Trophoblast cell (in vitro differentiated cells and primary cell): ENCODE measurements at regions not wholly inside any gene's neighbourhood (a gene's known extent, or its start where the extent isn't known, plus 50 kb on each side); places are given as distances from the start of the nearest gene placed in this dataset.
A peak's percentile ranks its signal among the peaks of the same experiment; 100 is the strongest.

Experiments used
- DNase-seq, 2 donors: peaks; one replicate each; pipeline ENCODE4 v3.0.0-alpha.2; 2016
- H2AFZ ChIP-seq: 2 replicates; pipeline ENCODE4 v1.6.1; 2013; ENCODE audit warnings: low read length, moderate library complexity, mild to moderate bottlenecking; ENCODE audit not compliant: insufficient read depth, poor library complexity
- H2AK5ac ChIP-seq: 2 replicates; pipeline ENCODE4 v1.6.1; 2013; ENCODE audit warnings: mild to moderate bottlenecking, low read length
- H2BK120ac ChIP-seq: 2 replicates; pipeline ENCODE4 v1.6.1; 2013; ENCODE audit warnings: low read length, mild to moderate bottlenecking, moderate library complexity; ENCODE audit not compliant: insufficient read depth, poor library complexity
- H2BK12ac ChIP-seq: 2 replicates; pipeline ENCODE4 v1.6.1; 2013; ENCODE audit warnings: mild to moderate bottlenecking, low read length, moderate library complexity
- H2BK5ac ChIP-seq: 2 replicates; pipeline ENCODE4 v1.6.1; 2013; ENCODE audit warnings: low read length, low read depth, moderate library complexity, mild to moderate bottlenecking; ENCODE audit not compliant: poor library complexity
- H3K14ac ChIP-seq: 2 replicates; pipeline ENCODE4 v1.6.1; 2013; ENCODE audit warnings: mild to moderate bottlenecking, low read length
- H3K18ac ChIP-seq: 2 replicates; pipeline ENCODE4 v1.6.1; 2013; ENCODE audit warnings: mild to moderate bottlenecking, low read length
- H3K23ac ChIP-seq: 2 replicates; pipeline ENCODE4 v1.6.1; 2013; ENCODE audit warnings: low read length
- H3K27ac ChIP-seq: 2 replicates; pipeline ENCODE4 v1.5.1; 2013; ENCODE audit warnings: low read depth, mild to moderate bottlenecking, inconsistent platforms, low read length, moderate library complexity
- H3K27me3 ChIP-seq: 2 replicates; pipeline ENCODE4 v1.6.1; 2013; ENCODE audit warnings: inconsistent platforms, mild to moderate bottlenecking, low read length, moderate library complexity; ENCODE audit not compliant: insufficient read depth
- H3K36me3 ChIP-seq, 2 experiments: 1 replicate in 1 of 2; 2 replicates in 1 of 2; pipeline ENCODE4 v1.6.1; 2013; ENCODE audit warnings: low read length in 2 of 2, mild to moderate bottlenecking in 2 of 2, moderate library complexity in 1 of 2; ENCODE audit not compliant: insufficient read depth in 2 of 2, control insufficient read depth in 1 of 2
- H3K4ac ChIP-seq: 2 replicates; pipeline ENCODE4 v1.6.1; 2013; ENCODE audit warnings: low read depth, mild to moderate bottlenecking, low read length, moderate library complexity
- H3K4me1 ChIP-seq, 2 experiments: 1 replicate in 1 of 2; 2 replicates in 1 of 2; pipeline ENCODE4 v1.6.1; 2013; ENCODE audit warnings: low read length in 2 of 2, mild to moderate bottlenecking in 2 of 2, moderate library complexity in 1 of 2; ENCODE audit not compliant: insufficient read depth in 2 of 2, control insufficient read depth in 1 of 2
- H3K4me2 ChIP-seq: 2 replicates; pipeline ENCODE4 v1.6.1; 2013; ENCODE audit warnings: inconsistent platforms, mild to moderate bottlenecking, low read length, moderate library complexity
- H3K4me3 ChIP-seq: 2 replicates; pipeline ENCODE4 v1.5.1; 2013; ENCODE audit warnings: mild to moderate bottlenecking, low read depth, low read length, inconsistent platforms
- H3K79me1 ChIP-seq: one replicate; pipeline ENCODE4 v1.6.1; 2013; ENCODE audit warnings: low read length
- H3K79me2 ChIP-seq: 2 replicates; pipeline ENCODE4 v1.6.1; 2013; ENCODE audit warnings: low read length, mild to moderate bottlenecking; ENCODE audit not compliant: control insufficient read depth, insufficient read depth, poor library complexity
- H3K9ac ChIP-seq: 2 replicates; pipeline ENCODE4 v1.6.1; 2013; ENCODE audit warnings: mild to moderate bottlenecking, low read length
- H3K9me3 ChIP-seq: 2 replicates; pipeline ENCODE4 v1.6.1; 2013; ENCODE audit warnings: low read depth, mild to moderate bottlenecking, control low read depth, inconsistent platforms, low read length; ENCODE audit not compliant: insufficient read depth
- H4K12ac ChIP-seq: 2 replicates; pipeline ENCODE4 v1.6.1; 2013; ENCODE audit warnings: low read depth, mild to moderate bottlenecking, low read length, moderate library complexity
- H4K8ac ChIP-seq: 2 replicates; pipeline ENCODE4 v1.6.1; 2013; ENCODE audit warnings: low read depth, mild to moderate bottlenecking, low read length, moderate library complexity
- H4K91ac ChIP-seq: one replicate; pipeline ENCODE4 v1.6.1; 2013; ENCODE audit warnings: low read depth, mild to moderate bottlenecking, low read length, moderate library complexity
- WGBS: extraction: QIAGEN DNeasy Blood & Tissue Kit; methylation state at CpG from one replicate; pipeline ENCODE4 v1.1.7; 2013; ENCODE audit warnings: missing lambda C conversion rate; ENCODE audit not compliant: insufficient read length, insufficient coverage; ENCODE audit errors: extremely low coverage; 5-methylcytosine and 5-hydroxymethylcytosine counted together

GRCh38 chr2:12948961-12949353, 232.2 kb downstream of the TRIB2 start:
- no CpG with 5 or more reads among the region's 2 CpGs for WGBS
- Histone ChIP-seq H4K12ac (no peak overlapping the region), H3K23ac (peak overlapping the region; percentile 29), H3K36me3 (no peaks in the 10 kb centered on the region), H4K8ac (no peak overlapping the region), H3K79me1 (peaks cover 2% of the 10 kb centered on the region), H3K9me3 (no peaks in the 10 kb centered on the region), H3K4me3 (no peak overlapping the region), H3K18ac (no peak overlapping the region), H2BK120ac (no peak overlapping the region), H2AK5ac (no peak overlapping the region), H3K9ac (no peak overlapping the region), H3K27ac (no peak overlapping the region), H4K91ac (no peak overlapping the region), H3K4ac (no peak overlapping the region), H2BK12ac (no peak overlapping the region), H3K14ac (no peak overlapping the region), H3K79me2 (no peaks in the 10 kb centered on the region), H2AFZ (no peak overlapping the region), H3K4me2 (no peak overlapping the region), H2BK5ac (no peak overlapping the region), H3K4me1 (peaks cover 2 to 5% of the 10 kb centered on the region in 2 experiments), H3K27me3 (no peaks in the 10 kb centered on the region)
- no peak for DNase-seq

GRCh38 chr2:12949406-12949805, 232.7 kb downstream of the TRIB2 start:
- DNase-seq: no peak
- Histone ChIP-seq H4K8ac (no peak overlapping the region), H3K18ac (no peak overlapping the region), H2BK120ac (no peak overlapping the region), H3K23ac (no peak overlapping the region), H2BK12ac (no peak overlapping the region), H3K9me3 (no peaks in the 10 kb centered on the region), H2AK5ac (no peak overlapping the region), H3K27me3 (no peaks in the 10 kb centered on the region), H3K79me1 (peaks cover 2% of the 10 kb centered on the region), H3K4me1 (peaks cover 2 to 5% of the 10 kb centered on the region in 2 experiments), H2AFZ (no peak overlapping the region), H3K4me3 (no peak overlapping the region), H3K4me2 (no peak overlapping the region), H3K36me3 (no peaks in the 10 kb centered on the region), H3K4ac (no peak overlapping the region), H4K12ac (no peak overlapping the region), H3K9ac (no peak overlapping the region), H4K91ac (no peak overlapping the region), H2BK5ac (no peak overlapping the region), H3K27ac (no peak overlapping the region), H3K79me2 (no peaks in the 10 kb centered on the region), H3K14ac (no peak overlapping the region)
- no CpG with 5 or more reads among the region's 1 CpG for WGBS

- Histone ChIP-seq H4K8ac (no peak overlapping the region), H3K79me2 (no peaks in the 10 kb centered on the region), H4K91ac (no peak overlapping the region), H3K9ac (no peak overlapping the region), H3K18ac (no peak overlapping the region), H3K4me3 (no peak overlapping the region), H2AK5ac (no peak overlapping the region), H3K4me2 (no peak overlapping the region), H3K79me1 (peaks cover 2% of the 10 kb centered on the region), H3K27ac (no peak overlapping the region), H3K4me1 (peaks cover 2 to 5% of the 10 kb centered on the region in 2 experiments), H3K27me3 (no peaks in the 10 kb centered on the region), H2BK5ac (no peak overlapping the region), H3K9me3 (no peaks in the 10 kb centered on the region), H3K36me3 (no peaks in the 10 kb centered on the region), H3K23ac (no peak overlapping the region), H2AFZ (no peak overlapping the region), H3K4ac (no peak overlapping the region), H2BK120ac (no peak overlapping the region), H4K12ac (no peak overlapping the region), H3K14ac (no peak overlapping the region), H2BK12ac (no peak overlapping the region)
- WGBS: no CpG with 5 or more reads among the region's 3 CpGs
- no peak for DNase-seq
These were observed 233.4 kb downstream of the TRIB2 start for GRCh38 chr2:12950174-12950573.

GRCh38 chr2:12950957-12951656, 234.4 kb downstream of the TRIB2 start:
- Histone ChIP-seq H3K23ac (no peak overlapping the region), H2BK5ac (no peak overlapping the region), H3K79me1 (peaks cover 2% of the 10 kb centered on the region), H3K18ac (peak overlapping the region; percentile 65), H3K4ac (no peak overlapping the region), H4K91ac (no peak overlapping the region), H3K27me3 (no peaks in the 10 kb centered on the region), H2BK12ac (peak overlapping the region; percentile 87), H3K14ac (no peak overlapping the region), H3K79me2 (no peaks in the 10 kb centered on the region), H3K36me3 (no peaks in the 10 kb centered on the region), H3K4me1 (peaks cover 2 to 5% of the 10 kb centered on the region in 2 experiments), H3K9ac (no peak overlapping the region), H3K9me3 (no peaks in the 10 kb centered on the region), H2AK5ac (no peak overlapping the region), H3K27ac (peak overlapping the region; percentile 26), H4K12ac (no peak overlapping the region), H2AFZ (no peak overlapping the region), H2BK120ac (peak overlapping the region; percentile 51), H3K4me3 (no peak overlapping the region), H3K4me2 (peak overlapping the region; percentile 36), H4K8ac (peak overlapping the region; percentile 60)
- 100% methylated on average over 1 of the region's 8 CpGs for WGBS
- peak; percentile 13 to 66 for DNase-seq
